H1 (cell line): ENCODE measurements at regions not wholly inside any gene's neighbourhood (a gene's known extent, or its start where the extent isn't known, plus 50 kb on each side); places are given as distances from the start of the nearest gene placed in this dataset.

Source experiments
- CTCF ChIA-PET: fragments of 300-600 bp; sonication (Branson Sonifier 250); formaldehyde crosslinking; loops from one replicate; lab custom pipeline; 2021; ENCODE audit not compliant: partially characterized antibody; lab: Charles Lee
- POLR2A ChIA-PET: fragments of 300-600 bp; sonication (Branson Sonifier 250); formaldehyde crosslinking; loops from one replicate; lab custom pipeline; 2021; ENCODE audit warnings: inconsistent platforms; ENCODE audit not compliant: partially characterized antibody; lab: Charles Lee
- DNase-seq, 2 experiments: peaks; one replicate each; pipeline versions ENCODE4 v3.0.0 to v3.0.0-alpha.2; 2010 to 2022; ENCODE audit warnings: low spot score in 2 of 2, low read depth in 1 of 2, mixed read lengths in 1 of 2
- FAIRE-seq: peaks from 2 replicates; lab custom pipeline; 2011; peaks lifted over from hg19 to GRCh38; lab: Jason Lieb, UNC
- H2AFZ ChIP-seq: 2 replicates; pipeline ENCODE4 v1.8.1; 2012; ENCODE audit warnings: low read length, inconsistent platforms
- H2AK5ac ChIP-seq: 2 replicates; pipeline ENCODE4 v1.6.1; 2013; ENCODE audit warnings: low read depth, low read length
- H2BK120ac ChIP-seq: replicated peaks from 2 replicates; pipeline ENCODE3; 2013; ENCODE audit warnings: low read depth, low read length, inconsistent platforms
- H2BK12ac ChIP-seq: 2 replicates; pipeline ENCODE4 v1.6.1; 2013; ENCODE audit warnings: low read depth, low read length
- H2BK15ac ChIP-seq: 2 replicates; pipeline ENCODE4 v1.6.1; 2013; ENCODE audit warnings: low read length
- H2BK20ac ChIP-seq: 2 replicates; pipeline ENCODE4 v1.6.1; 2013; ENCODE audit warnings: low read length
- H2BK5ac ChIP-seq: 2 replicates; pipeline ENCODE4 v1.6.1; 2013; ENCODE audit warnings: low read depth, low read length
- H3K14ac ChIP-seq: 2 replicates; pipeline ENCODE4 v1.6.1; 2013; ENCODE audit warnings: inconsistent platforms; ENCODE audit not compliant: insufficient read length
- H3K18ac ChIP-seq: 2 replicates; pipeline ENCODE4 v1.6.1; 2013; ENCODE audit warnings: low read length; ENCODE audit errors: extremely low read depth
- H3K23ac ChIP-seq: 2 replicates; pipeline ENCODE4 v1.6.1; 2013; ENCODE audit warnings: inconsistent platforms; ENCODE audit not compliant: insufficient read length
- H3K23me2 ChIP-seq: 2 replicates; pipeline ENCODE4 v1.6.1; 2013; ENCODE audit warnings: low read depth, low read length
- H3K27ac ChIP-seq: 2 replicates; pipeline ENCODE4 v1.6.1; 2011; ENCODE audit warnings: low read depth, low read length, inconsistent platforms
- H3K27me3 ChIP-seq, 4 experiments: replicated peaks in 1 of 4; 1 replicate in 1 of 4; 2 replicates in 3 of 4; pipeline versions ENCODE4 v1.6.1 to v1.8.1; 2011 to 2013; ENCODE audit warnings: low read length in 3 of 4, mild to moderate bottlenecking in 3 of 4, inconsistent platforms in 2 of 4, mixed read lengths in 2 of 4, moderate library complexity in 1 of 4; ENCODE audit not compliant: control insufficient read depth in 3 of 4, insufficient read depth in 3 of 4; ENCODE audit errors: extremely low read depth in 1 of 4
- H3K36me3 ChIP-seq, 4 experiments: 2 replicates each; pipeline versions ENCODE4 v1.6.1 to v1.8.1; 2011 to 2013; ENCODE audit warnings: mild to moderate bottlenecking in 4 of 4, low read length in 3 of 4, moderate library complexity in 2 of 4, control low read depth in 1 of 4, inconsistent platforms in 1 of 4; ENCODE audit not compliant: insufficient read depth in 4 of 4, control insufficient read depth in 2 of 4
- H3K4ac ChIP-seq: replicated peaks from 2 replicates; pipeline ENCODE3; 2013; ENCODE audit warnings: low read length, low read depth, mixed read lengths, inconsistent platforms; ENCODE audit not compliant: insufficient read length
- H3K4me1 ChIP-seq, 4 experiments: replicated peaks in 1 of 4; 1 replicate in 1 of 4; 2 replicates in 3 of 4; pipeline versions ENCODE4 v1.6.1 to v1.8.1; 2011 to 2013; ENCODE audit warnings: low read length in 3 of 4, inconsistent platforms in 2 of 4, mixed read lengths in 1 of 4; ENCODE audit not compliant: insufficient read depth in 4 of 4, control insufficient read depth in 3 of 4
- H3K4me2 ChIP-seq, 2 experiments: 2 replicates each; pipeline versions ENCODE4 v1.6.1 to v1.8.1; 2011 to 2013; ENCODE audit warnings: low read depth in 2 of 2, low read length in 2 of 2, control low read depth in 1 of 2, inconsistent platforms in 1 of 2, mild to moderate bottlenecking in 1 of 2; ENCODE audit not compliant: insufficient read depth in 1 of 2
- H3K4me3 ChIP-seq, 4 experiments: fragments of 200-600, 300-600 bp in 1 of 4; sonication (generic), shearing (Covaris generic), sonication (Bioruptor Twin) in 1 of 4; 2 replicates each; pipeline versions ENCODE4 v1.5.1 to v1.8.1; 2011 to 2016; ENCODE audit warnings: low read length in 4 of 4, low read depth in 3 of 4, control low read depth in 2 of 4, inconsistent platforms in 2 of 4, mild to moderate bottlenecking in 2 of 4, mixed read lengths in 1 of 4, moderate library complexity in 1 of 4; ENCODE audit not compliant: insufficient read depth in 2 of 4; ENCODE audit errors: extremely low read depth in 1 of 4
- H3K56ac ChIP-seq: replicated peaks from 2 replicates; pipeline ENCODE3; 2013; ENCODE audit warnings: low read depth, mild to moderate bottlenecking, mixed read lengths, low read length, inconsistent platforms; ENCODE audit not compliant: insufficient read length
- H3K79me1 ChIP-seq: 2 replicates; pipeline ENCODE4 v1.6.1; 2013; ENCODE audit warnings: low read depth, low read length, control low read depth
- H3K79me2 ChIP-seq, 2 experiments: 2 replicates each; pipeline versions ENCODE4 v1.6.1 to v1.8.1; 2012 to 2013; ENCODE audit warnings: low read length in 2 of 2, mild to moderate bottlenecking in 2 of 2, inconsistent platforms in 1 of 2; ENCODE audit not compliant: insufficient read depth in 2 of 2, control insufficient read depth in 1 of 2
- H3K9ac ChIP-seq, 4 experiments: replicated peaks in 1 of 4; 1 replicate in 1 of 4; 2 replicates in 3 of 4; pipeline versions ENCODE4 v1.6.1 to v1.8.1; 2011 to 2013; ENCODE audit warnings: low read depth in 3 of 4, low read length in 3 of 4, control low read depth in 2 of 4, mild to moderate bottlenecking in 2 of 4, moderate library complexity in 2 of 4, inconsistent platforms in 1 of 4; ENCODE audit errors: extremely low read depth in 1 of 4
- H3K9me3 ChIP-seq, 2 experiments: 2 replicates each; pipeline versions ENCODE4 v1.6.1 to v1.8.1; 2012 to 2013; ENCODE audit warnings: mild to moderate bottlenecking in 2 of 2, moderate library complexity in 2 of 2, control low read depth in 1 of 2, inconsistent platforms in 1 of 2, low read depth in 1 of 2, low read length in 1 of 2, mixed read lengths in 1 of 2; ENCODE audit not compliant: insufficient read depth in 2 of 2
- H4K20me1 ChIP-seq, 2 experiments: replicated peaks in 1 of 2; 2 replicates each; pipeline versions ENCODE3 to v1.8.1; 2011 to 2013; ENCODE audit warnings: inconsistent platforms in 2 of 2, low read length in 2 of 2, mild to moderate bottlenecking in 1 of 2; ENCODE audit not compliant: insufficient read depth in 2 of 2, control insufficient read depth in 1 of 2
- H4K5ac ChIP-seq: 2 replicates; pipeline ENCODE4 v1.6.1; 2013; ENCODE audit warnings: low read length, low read depth, mixed read lengths, inconsistent platforms; ENCODE audit not compliant: insufficient read length
- H4K8ac ChIP-seq: 2 replicates; pipeline ENCODE4 v1.8.0; 2013; ENCODE audit warnings: mild to moderate bottlenecking, moderate library complexity, low read length, inconsistent platforms; ENCODE audit not compliant: insufficient read depth; ENCODE audit errors: extremely low read depth
- H4K91ac ChIP-seq: replicated peaks from 2 replicates; pipeline ENCODE3; 2013; ENCODE audit warnings: low read length, mixed read lengths, inconsistent platforms; ENCODE audit not compliant: insufficient read length
- MAFK ChIP-seq: IDR thresholded peaks from 2 replicates; pipeline ENCODE4 v1.6.1; 2012; ENCODE audit warnings: low read depth, mild to moderate bottlenecking, improper control_type of control experiment, low read length
- SP2 ChIP-seq: IDR thresholded peaks from 2 replicates; pipeline ENCODE4 v1.6.1; 2012; ENCODE audit warnings: mild to moderate bottlenecking, low read length, inconsistent platforms
- WGBS, 2 experiments: shearing (Covaris generic) in 1 of 2; methylation state at CpG; one replicate each; pipeline versions ENCODE4 v1.1.6 to v1.1.7; 2013 to 2015; ENCODE audit warnings: low lambda C conversion rate in 2 of 2, mixed read lengths in 2 of 2, inconsistent platforms in 1 of 2, low coverage in 1 of 2, missing lambda C conversion rate in 1 of 2; ENCODE audit not compliant: insufficient replicate concordance in 2 of 2, insufficient coverage in 1 of 2, insufficient read length in 1 of 2; ENCODE audit errors: extremely low coverage in 1 of 2, missing lambda C conversion rate in 1 of 2; 5-methylcytosine and 5-hydroxymethylcytosine counted together

GRCh38 chr10:57785546-57785945, 482.1 kb downstream of the IPMK start:
- no peak overlapping the region for H2AFZ ChIP-seq
- H2BK20ac ChIP-seq: peak overlapping the region; percentile 83
- peaks cover 0 to 5% (median 1%) of the 10 kb centered on the region in 4 experiments; a peak in 1 of 8 replicates for H3K36me3 ChIP-seq
- no peak overlapping the region for H4K5ac ChIP-seq
- no peak overlapping the region for H4K8ac ChIP-seq
- ChIA-PET POLR2A (no interaction called here), CTCF (no interaction called here)
- H3K4ac ChIP-seq: peak overlapping the region; percentile 89
- H3K9me3 ChIP-seq: peaks cover 3 to 4% of the 10 kb centered on the region in 2 experiments; a peak in 2 of 4 replicates
- H2BK5ac ChIP-seq: peak overlapping the region; percentile 61; the same call in 1 of the 2 replicates
- H3K4me2 ChIP-seq: peak overlapping the region in 1 of 2 experiments; percentile 19; a peak in 1 of 4 replicates
- H4K91ac ChIP-seq: peak overlapping the region; percentile 80
- DNase-seq (no peak), FAIRE-seq (no peak)
- H3K9ac ChIP-seq: no peak overlapping the region; a peak in 1 of 7 replicates
- no peak overlapping the region for H2BK12ac ChIP-seq
- TF ChIP-seq SP2: no peak
- TF ChIP-seq MAFK: no peak
- H3K27ac ChIP-seq: no peak overlapping the region
- no peak overlapping the region for H3K18ac ChIP-seq
- no peak overlapping the region for H3K4me3 ChIP-seq
- no peak overlapping the region for H2BK15ac ChIP-seq
- H2AK5ac ChIP-seq: no peak overlapping the region; the same call in 1 of the 2 replicates
- H2BK120ac ChIP-seq: peak overlapping the region; percentile 92
- no peak overlapping the region for H3K14ac ChIP-seq
- no peaks in the 10 kb centered on the region for H3K27me3 ChIP-seq
- peaks cover 0 to 12% (median 7%) of the 10 kb centered on the region in 4 experiments; a peak in 6 of 7 replicates for H3K4me1 ChIP-seq
- H3K79me1 ChIP-seq: no peaks in the 10 kb centered on the region
- no peaks in the 10 kb centered on the region for H3K79me2 ChIP-seq
- H3K23me2 ChIP-seq: no peaks in the 10 kb centered on the region; the same call in 1 of the 2 replicates
- H3K23ac ChIP-seq: no peak overlapping the region
- 92% methylated on average over 2 of the region's 2 CpGs; no CpG with 5 or more reads in 1 of the 2 experiments for WGBS, 2 experiments
- no peaks in the 10 kb centered on the region for H4K20me1 ChIP-seq
- H3K56ac ChIP-seq: no peak overlapping the region
